Stomach (tissue), 8 donors: ENCODE measurements at regions not wholly inside any gene's neighbourhood (a gene's known extent, or its start where the extent isn't known, plus 50 kb on each side); places are given as distances from the start of the nearest gene placed in this dataset.
A peak's percentile ranks its signal among the peaks of the same experiment; 100 is the strongest.

Experiments
- DNase-seq, 2 donors: peaks; one replicate each; pipeline versions ENCODE4 v3.0.0 to v3.0.0-alpha.2; 2013 to 2019
- H3K27ac ChIP-seq, 5 donors: fragments of 200-600 bp in 4 of 5; sonication (generic) in 4 of 5; one replicate each; pipeline ENCODE4 v1.5.1; 2013 to 2019; ENCODE audit warnings: mild to moderate bottlenecking in 1 of 5, moderate library complexity in 1 of 5
- H3K27me3 ChIP-seq, 3 donors: fragments of 200-600 bp; sonication (generic); one replicate each; pipeline ENCODE4 v1.5.1; 2017 to 2019; ENCODE audit warnings: mixed run types in 1 of 3
- H3K36me3 ChIP-seq, 4 donors: fragments of 200-600 bp; sonication (generic); 1 replicate in 3 of 4; 2 replicates in 1 of 4; pipeline ENCODE4 v1.5.1; 2016 to 2019
- H3K4me1 ChIP-seq, 4 donors: fragments of 200-600 bp; sonication (generic); one replicate each; pipeline ENCODE4 v1.5.1; 2016 to 2019
- H3K4me3 ChIP-seq, 4 donors: fragments of 200-600 bp; sonication (generic) in 3 of 4; one replicate each; pipeline ENCODE4 v1.5.1; 2016 to 2019; ENCODE audit warnings: mild to moderate bottlenecking in 1 of 4
- H3K9me3 ChIP-seq, 4 donors: fragments of 200-600 bp; sonication (generic); one replicate each; pipeline ENCODE4 v1.5.1; 2016 to 2019
- EP300 ChIP-seq: sonication (generic); formaldehyde crosslinking; IDR thresholded peaks from one replicate; pipeline ENCODE4 v1.6.1; 2017; ENCODE audit warnings: antibody characterized with exemption
- POLR2A ChIP-seq, 4 donors: fragments of 450-650 bp; IDR thresholded peaks; one replicate each; pipeline ENCODE4 v1.6.1; 2016; ENCODE audit warnings: antibody characterized with exemption in 4 of 4, control low read depth in 2 of 4, mild to moderate bottlenecking in 1 of 4, moderate library complexity in 1 of 4
- POLR2AphosphoS5 ChIP-seq, 3 donors: sonication (generic); formaldehyde crosslinking; IDR thresholded peaks; one replicate each; pipeline ENCODE4 v1.6.1; 2016; ENCODE audit warnings: antibody characterized with exemption in 3 of 3
- WGBS, 5 donors: extraction: QIAGEN DNeasy Blood & Tissue Kit in 3 of 5; methylation state at CpG; one replicate each; pipeline versions ENCODE4 v1.1.5 to v1.1.7; 2013 to 2018; 5-methylcytosine and 5-hydroxymethylcytosine counted together
- intact Hi-C: fragments of 100-400 bp; cut with DNase I; formaldehyde crosslinking; loops from one replicate; pipeline ENCODE4 v1.15.1; 2023; ENCODE audit warnings: low total_unique reads
- TF ChIP-seq, protein P1 (sequence below), 7 experiments: fragments of 450-650 bp in 4 of 7; fragments of 200-600 bp in 3 of 7; sonication (generic) in 3 of 7; IDR thresholded peaks; one replicate each; pipeline ENCODE4 v1.5.1; 2016 to 2019; ENCODE audit warnings: antibody characterized with exemption in 7 of 7, control low read depth in 2 of 7, mild to moderate bottlenecking in 1 of 7
- donor health status: healthy with polysubstance abuse.
- donor health status: Bipolar disorder and iron deficiency.
- donor health status: healthy.

DNA sequence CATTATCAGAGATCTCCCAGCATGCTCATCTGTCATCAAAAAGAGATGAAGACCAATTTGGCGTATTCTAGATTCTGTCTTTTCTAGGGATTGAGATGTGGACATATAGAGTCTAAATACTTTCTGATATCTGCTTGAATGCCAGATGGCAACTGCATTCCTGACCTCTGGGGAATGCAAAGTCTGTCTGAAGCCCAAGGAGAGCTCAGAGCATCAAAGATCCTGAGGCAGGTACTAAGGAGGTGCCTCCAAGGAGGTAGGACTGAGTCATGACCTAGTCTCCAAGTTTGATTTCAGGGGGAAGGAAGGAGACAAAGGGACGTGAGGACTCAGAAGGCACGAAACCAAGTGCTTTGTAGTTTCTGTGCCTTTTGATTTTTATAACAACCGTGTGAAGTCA lies 448.4 kb downstream of the HS3ST3B1 start:
- Histone ChIP-seq H3K9me3 (no peaks in the 10 kb centered on the region), H3K36me3 (no peaks in the 10 kb centered on the region), H3K4me1 (no peaks in the 10 kb centered on the region), H3K27ac (no peak overlapping the region), H3K4me3 (no peak overlapping the region), H3K27me3 (no peaks in the 10 kb centered on the region)
- no peak for DNase-seq
- 81 to 87% (median 84%) methylated on average over 4 of the region's 4 CpGs for WGBS, 5 donors
- intact Hi-C loops = no loop called here
- TF ChIP-seq, protein P1, sequence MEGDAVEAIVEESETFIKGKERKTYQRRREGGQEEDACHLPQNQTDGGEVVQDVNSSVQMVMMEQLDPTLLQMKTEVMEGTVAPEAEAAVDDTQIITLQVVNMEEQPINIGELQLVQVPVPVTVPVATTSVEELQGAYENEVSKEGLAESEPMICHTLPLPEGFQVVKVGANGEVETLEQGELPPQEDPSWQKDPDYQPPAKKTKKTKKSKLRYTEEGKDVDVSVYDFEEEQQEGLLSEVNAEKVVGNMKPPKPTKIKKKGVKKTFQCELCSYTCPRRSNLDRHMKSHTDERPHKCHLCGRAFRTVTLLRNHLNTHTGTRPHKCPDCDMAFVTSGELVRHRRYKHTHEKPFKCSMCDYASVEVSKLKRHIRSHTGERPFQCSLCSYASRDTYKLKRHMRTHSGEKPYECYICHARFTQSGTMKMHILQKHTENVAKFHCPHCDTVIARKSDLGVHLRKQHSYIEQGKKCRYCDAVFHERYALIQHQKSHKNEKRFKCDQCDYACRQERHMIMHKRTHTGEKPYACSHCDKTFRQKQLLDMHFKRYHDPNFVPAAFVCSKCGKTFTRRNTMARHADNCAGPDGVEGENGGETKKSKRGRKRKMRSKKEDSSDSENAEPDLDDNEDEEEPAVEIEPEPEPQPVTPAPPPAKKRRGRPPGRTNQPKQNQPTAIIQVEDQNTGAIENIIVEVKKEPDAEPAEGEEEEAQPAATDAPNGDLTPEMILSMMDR (IDR thresholded peaks at IDR 0.05) = no peak
- TF ChIP-seq EP300 (no peak), POLR2A (IDR thresholded peaks at IDR 0.05) (no peak), POLR2AphosphoS5 (IDR thresholded peaks at IDR 0.05) (no peak)

- Histone ChIP-seq H3K27ac (peak overlapping the region in 1 of 5 donors; percentile 38), H3K36me3 (no peaks in the 10 kb centered on the region), H3K27me3 (no peaks in the 10 kb centered on the region), H3K9me3 (no peaks in the 10 kb centered on the region), H3K4me1 (no peaks in the 10 kb centered on the region), H3K4me3 (no peak overlapping the region)
- intact Hi-C loops = no loop called here
- TF ChIP-seq, protein P1 (IDR thresholded peaks at IDR 0.05) = no peak
- TF ChIP-seq POLR2AphosphoS5 (IDR thresholded peaks at IDR 0.05) = no peak
- no peak for TF ChIP-seq EP300
- no peak for TF ChIP-seq POLR2A (IDR thresholded peaks at IDR 0.05)
- WGBS, 5 donors = 74 to 92% (median 85%) methylated on average over 12 of the region's 12 CpGs
- no peak for DNase-seq
Observed at GRCh38 chr17:14748036-14748710, 447.3 kb downstream of the HS3ST3B1 start.

GRCh38 chr17:14747603-14747950 lies 446.7 kb downstream of the HS3ST3B1 start:
- Histone ChIP-seq H3K27ac (peak overlapping the region in 1 of 5 donors; percentile 38), H3K9me3 (no peaks in the 10 kb centered on the region), H3K36me3 (no peaks in the 10 kb centered on the region), H3K4me3 (no peak overlapping the region), H3K4me1 (no peaks in the 10 kb centered on the region), H3K27me3 (no peaks in the 10 kb centered on the region)
- DNase-seq = no peak
- 87 to 91% (median 89%) methylated on average over 5 of the region's 5 CpGs for WGBS, 5 donors
- TF ChIP-seq POLR2A (IDR thresholded peaks at IDR 0.05) (no peak), POLR2AphosphoS5 (IDR thresholded peaks at IDR 0.05) (no peak), EP300 (no peak)
- TF ChIP-seq, protein P1 (IDR thresholded peaks at IDR 0.05) = no peak
- intact Hi-C loops = no loop called here

GRCh38 chr17:14746822-14747602 lies 446.1 kb downstream of the HS3ST3B1 start:
- no peak overlapping the region for H3K4me3 ChIP-seq
- H3K36me3 ChIP-seq = no peaks in the 10 kb centered on the region
- H3K4me1 ChIP-seq = no peaks in the 10 kb centered on the region
- TF ChIP-seq POLR2A (IDR thresholded peaks at IDR 0.05) (no peak), POLR2AphosphoS5 (IDR thresholded peaks at IDR 0.05) (no peak), EP300 (no peak)
- TF ChIP-seq, protein P1 (IDR thresholded peaks at IDR 0.05) = no peak
- DNase-seq = no peak
- intact Hi-C loops = no loop called here
- H3K9me3 ChIP-seq = no peaks in the 10 kb centered on the region
- 56 to 75% (median 69%) methylated on average over 8 of the region's 8 CpGs for WGBS, 5 donors
- H3K27me3 ChIP-seq = no peaks in the 10 kb centered on the region
- peak overlapping the region in 1 of 5 donors; percentile 38 for H3K27ac ChIP-seq
